Left lung (tissue), 4 donors: ENCODE measurements at regions not wholly inside any gene's neighbourhood (a gene's known extent, or its start where the extent isn't known, plus 50 kb on each side); places are given as distances from the start of the nearest gene placed in this dataset.
"Not testable (repeated sequence)": the region's sequence is repeated elsewhere in the genome, so short reads cannot be mapped to it uniquely, and the experiment has no call there.

Source experiments
- ATAC-seq: fragments of 200-7000 bp; cut with Tn5 transposase; one replicate; pipeline ENCODE4 v1.9.1; 2020; ENCODE audit warnings: moderate library complexity
- DNase-seq, 4 donors: peaks; one replicate each; pipeline ENCODE4 v3.0.0-alpha.2; 2013 to 2020
- H3K27ac ChIP-seq, 2 donors: fragments of 200-600 bp; sonication (generic) in 1 of 2; one replicate each; pipeline versions ENCODE4 v1.5.0 to v1.8.0; 2020 to 2021
- H3K27me3 ChIP-seq, 2 donors: fragments of 200-600 bp; sonication (generic) in 1 of 2; one replicate each; pipeline versions ENCODE4 v1.5.0 to v1.8.0; 2020 to 2021
- H3K36me3 ChIP-seq, 2 donors: fragments of 200-600 bp; sonication (generic) in 1 of 2; one replicate each; pipeline versions ENCODE4 v1.5.0 to v1.8.0; 2020 to 2021
- H3K4me1 ChIP-seq, 2 donors: fragments of 200-600 bp; one replicate each; pipeline ENCODE4 v1.8.0; 2021
- H3K4me3 ChIP-seq, 2 donors: fragments of 200-600 bp; sonication (generic) in 1 of 2; one replicate each; pipeline versions ENCODE4 v1.5.0 to v1.8.0; 2020 to 2021; ENCODE audit warnings: mild to moderate bottlenecking in 1 of 2
- H3K9me3 ChIP-seq, 2 donors: fragments of 200-600 bp; sonication (generic) in 1 of 2; one replicate each; pipeline versions ENCODE4 v1.5.0 to v1.8.0; 2020 to 2021
- CTCF ChIP-seq, 2 donors: fragments of 200-600 bp; sonication (generic) in 1 of 2; IDR thresholded peaks; one replicate each; pipeline versions ENCODE4 v1.5.0 to v1.8.0; 2021; ENCODE audit warnings: antibody characterized with exemption in 2 of 2
- intact Hi-C, 2 donors: fragments of 100-400 bp; cut with DNase I; formaldehyde crosslinking; loops; one replicate each; pipeline versions ENCODE4 v1.11.2 to v1.14.2; 2022
- donor health status: DM: no; HTN: yes; CAD: no.
- donor health status: DM: no; HTN: no; CAD: no.

DNA sequence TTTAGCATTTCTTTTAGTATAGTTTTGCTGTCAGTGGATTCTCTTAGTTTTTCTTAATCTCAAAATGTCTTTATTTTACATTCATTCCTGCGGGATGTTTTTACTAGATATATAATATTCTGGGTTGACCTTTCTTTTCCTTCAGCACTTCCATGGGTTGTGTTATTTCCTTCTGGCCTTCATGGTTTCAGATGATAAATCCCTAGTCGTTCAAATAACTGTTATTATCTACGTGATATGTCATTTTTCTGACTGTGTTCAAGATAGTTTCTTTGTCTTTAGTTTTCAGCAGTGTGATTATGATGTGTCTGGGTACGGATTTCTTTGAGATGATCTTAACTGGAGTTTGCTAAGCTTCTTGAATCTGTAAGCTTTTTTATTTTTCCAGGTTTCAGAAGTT lies 75.7 kb upstream of the ELN start:
- H3K27ac ChIP-seq = no peak overlapping the region
- no peaks in the 10 kb centered on the region for H3K36me3 ChIP-seq
- DNase-seq (no peak), ATAC-seq (no peak)
- H3K4me3 ChIP-seq = no peak overlapping the region
- H3K4me1 ChIP-seq = no peaks in the 10 kb centered on the region
- peaks cover 0 to 16% of the 10 kb centered on the region in 2 donors for H3K9me3 ChIP-seq
- H3K27me3 ChIP-seq = no peaks in the 10 kb centered on the region
- intact Hi-C loops = no loop called here
- no peak for TF ChIP-seq CTCF (IDR thresholded peaks at IDR 0.05)

GRCh38 chr7:73954181-73954580 lies 73.8 kb upstream of the ELN start:
- intact Hi-C loops = no loop called here
- no peaks in the 10 kb centered on the region for H3K27me3 ChIP-seq
- no peaks in the 10 kb centered on the region for H3K36me3 ChIP-seq
- no peaks in the 10 kb centered on the region for H3K9me3 ChIP-seq
- H3K4me3 ChIP-seq = no peak overlapping the region
- ATAC-seq = peak; percentile 25
- no peak for DNase-seq
- TF ChIP-seq CTCF (IDR thresholded peaks at IDR 0.05) = no peak
- H3K27ac ChIP-seq = no peak overlapping the region
- H3K4me1 ChIP-seq = no peaks in the 10 kb centered on the region

GRCh38 chr7:73954861-73955260 lies 73.1 kb upstream of the ELN start:
- no peak overlapping the region for H3K27ac ChIP-seq
- H3K36me3 ChIP-seq = no peaks in the 10 kb centered on the region
- no peak for ATAC-seq
- H3K9me3 ChIP-seq = no peaks in the 10 kb centered on the region
- no peaks in the 10 kb centered on the region for H3K4me1 ChIP-seq
- DNase-seq = no peak
- TF ChIP-seq CTCF (IDR thresholded peaks at IDR 0.05) = no peak
- no peaks in the 10 kb centered on the region for H3K27me3 ChIP-seq
- H3K4me3 ChIP-seq = no peak overlapping the region
- intact Hi-C loops = no loop called here

DNA sequence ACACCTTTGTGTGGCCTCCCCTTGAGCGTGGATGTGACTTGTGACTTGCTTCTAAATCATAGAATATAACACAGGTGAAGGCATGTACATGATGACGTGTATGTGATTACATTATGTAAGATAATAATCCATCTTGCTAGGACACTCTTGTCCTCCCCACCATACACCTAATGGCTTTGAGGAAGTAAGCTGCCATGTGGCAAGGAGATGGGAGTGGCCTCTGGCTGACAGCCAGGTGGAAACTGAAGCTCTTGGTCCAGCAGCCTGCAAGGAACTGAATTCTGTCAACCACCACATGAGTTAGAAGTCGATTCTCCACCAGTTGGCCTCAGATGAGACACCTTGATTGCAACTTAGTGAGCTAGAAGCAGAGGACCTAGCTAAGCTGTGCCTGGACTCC lies 67.4 kb upstream of the ELN start:
- H3K9me3 ChIP-seq = peaks cover 0 to 26% of the 10 kb centered on the region in 2 donors
- no peak overlapping the region for H3K4me3 ChIP-seq
- intact Hi-C loops = no loop called here
- no peaks in the 10 kb centered on the region for H3K4me1 ChIP-seq
- H3K27ac ChIP-seq = no peak overlapping the region
- no peaks in the 10 kb centered on the region for H3K27me3 ChIP-seq
- H3K36me3 ChIP-seq = no peaks in the 10 kb centered on the region
- no peak for TF ChIP-seq CTCF (IDR thresholded peaks at IDR 0.05)
- ATAC-seq (no peak), DNase-seq (no peak)

DNA sequence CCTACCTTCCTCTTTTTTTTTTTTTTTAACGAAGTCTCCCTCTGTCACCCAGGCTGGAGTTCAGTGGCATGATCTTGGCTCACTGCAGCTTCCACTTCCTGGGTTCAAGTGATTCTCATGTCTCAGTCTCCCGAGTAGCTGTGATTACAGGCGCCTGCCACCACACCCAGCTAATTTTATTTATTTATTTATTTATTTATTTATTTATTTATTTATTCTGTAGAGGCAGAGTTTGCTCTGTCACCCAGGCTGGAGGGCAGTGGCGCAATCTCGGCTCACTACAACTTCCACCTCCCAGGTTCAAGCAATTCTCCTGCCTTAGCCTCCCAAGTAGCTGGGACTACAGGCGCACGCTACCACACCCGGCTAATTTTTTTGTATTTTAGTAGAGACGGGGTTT lies 66.0 kb upstream of the ELN start:
- H3K4me1 ChIP-seq = not testable (repeated sequence)

GRCh38 chr7:73963252-73963822 lies 64.6 kb upstream of the ELN start:
- H3K27me3 ChIP-seq = no peaks in the 10 kb centered on the region
- no peaks in the 10 kb centered on the region for H3K4me1 ChIP-seq
- DNase-seq = no peak
- no peak overlapping the region for H3K4me3 ChIP-seq
- no peak for ATAC-seq
- no peak overlapping the region for H3K27ac ChIP-seq
- TF ChIP-seq CTCF (IDR thresholded peaks at IDR 0.05) = no peak
- H3K36me3 ChIP-seq = no peaks in the 10 kb centered on the region
- peaks cover 0 to 26% of the 10 kb centered on the region in 2 donors for H3K9me3 ChIP-seq
- intact Hi-C loops = no loop called here

More for the DNA sequence above, 66.0 kb upstream of the ELN start:
- H3K4me3 ChIP-seq, H3K36me3 ChIP-seq, ATAC-seq, intact Hi-C loops, H3K27ac ChIP-seq, H3K27me3 ChIP-seq, DNase-seq: not testable (repeated sequence)
- peaks cover 0 to 26% of the 10 kb centered on the region in 2 donors for H3K9me3 ChIP-seq
